ENCODE measurements at regions not wholly inside any gene's neighbourhood (a gene's known extent, or its start where the extent isn't known, plus 50 kb on each side); places are given as distances from the start of the nearest gene placed in this dataset.

- ChIA-PET POLR2A (no interaction called here), CTCF (interaction anchor here (0.8 to 2.1 kb wide), 5 partner anchors 18 to 217 kb away, joined by 3 to 10 read pairs (median 5); partner anchors contain the start of gene TNRC6C)
Measured at GRCh38 chr17:77867976-77868713, 90.4 kb upstream of the TNRC6C start.

GRCh38 chr17:77869041-77869599, 89.4 kb upstream of the TNRC6C start:
- peaks cover 4% of the 10 kb centered on the region; the same call in 1 of the 2 replicates for H3K9me3 Mint-ChIP-seq
- no peaks in the 10 kb centered on the region for H3K27me3 Mint-ChIP-seq (ENCODE audit: low read depth)
- H3K36me3 Mint-ChIP-seq: no peaks in the 10 kb centered on the region
- POLR2A ChIA-PET: no interaction called here
- ATAC-seq (no peak), DNase-seq (ENCODE audit: low spot score) (no peak)
- CTCF ChIA-PET: interaction anchor here (1.1 to 1.3 kb wide), 3 partner anchors 17 to 106 kb away, joined by 3 to 7 read pairs (median 5); no protein-coding TSS in a partner anchor
- peaks cover 37% of the 10 kb centered on the region for H3K4me1 Mint-ChIP-seq
- no peak overlapping the region for H3K27ac Mint-ChIP-seq
- no peak overlapping the region for H3K4me3 Mint-ChIP-seq
- no peak for TF ChIP-seq ELF4 (CRISPR knock-in tag; IDR thresholded peaks at IDR 0.05; ENCODE audit: low read depth)
- TF ChIP-seq MAX (CRISPR knock-in tag; IDR thresholded peaks at IDR 0.05): no peak
- TF ChIP-seq ATF6 (CRISPR knock-in tag; IDR thresholded peaks at IDR 0.05): no peak
- TF ChIP-seq ZNF396 (CRISPR knock-in tag; IDR thresholded peaks at IDR 0.05; ENCODE audit: borderline replicate concordance): no peak
- no peak for TF ChIP-seq CREM (CRISPR knock-in tag; IDR thresholded peaks at IDR 0.05)
- TF ChIP-seq RELA (CRISPR knock-in tag; IDR thresholded peaks at IDR 0.05; ENCODE audit: borderline replicate concordance): no peak
- no peak for TF ChIP-seq ATF3 (CRISPR knock-in tag; conservative IDR thresholded peaks at IDR 0.05)
- no peak for TF ChIP-seq ZMAT4 (CRISPR knock-in tag; IDR thresholded peaks at IDR 0.05)
- no peak for TF ChIP-seq ZNF425 (CRISPR knock-in tag; conservative IDR thresholded peaks at IDR 0.05)
- TF ChIP-seq SMAD4 (CRISPR knock-in tag; IDR thresholded peaks at IDR 0.05): no peak

More at GRCh38 chr17:77867976-77868713, 90.4 kb upstream of the TNRC6C start:
- no peak for TF ChIP-seq HMGA2 (CRISPR knock-in tag; IDR thresholded peaks at IDR 0.05)
- TF ChIP-seq TP53 (CRISPR knock-in tag; IDR thresholded peaks at IDR 0.05): no peak
- TF ChIP-seq ZNF512 (CRISPR knock-in tag; IDR thresholded peaks at IDR 0.05; ENCODE audit: borderline replicate concordance): no peak
- TF ChIP-seq FOXK1 (CRISPR knock-in tag; IDR thresholded peaks at IDR 0.05): no peak
- TF ChIP-seq ARID4B (CRISPR knock-in tag; IDR thresholded peaks at IDR 0.05; ENCODE audit: borderline replicate concordance): no peak
- no peak for ATAC-seq
- Mint-ChIP-seq H3K4me3 (no peak overlapping the region), H3K27me3 (ENCODE audit: low read depth) (no peaks in the 10 kb centered on the region; the same call in 1 of the 2 replicates), H3K36me3 (no peaks in the 10 kb centered on the region), H3K9me3 (peaks cover 3% of the 10 kb centered on the region; the same call in 1 of the 2 replicates), H3K27ac (no peak overlapping the region; the same call in 1 of the 2 replicates), H3K4me1 (peaks cover 33% of the 10 kb centered on the region)
- DNase-seq (ENCODE audit: low spot score): no peak

Data from WTC11 (cell line).